GM18868 (cell line): ENCODE measurements at regions not wholly inside any gene's neighbourhood (a gene's known extent, or its start where the extent isn't known, plus 50 kb on each side); places are given as distances from the start of the nearest gene placed in this dataset.

ENCODE experiments used
- ATAC-seq: cut with Tn5 transposase; IDR thresholded peaks from one replicate; pipeline ENCODE4 v1.9.1; 2021; ENCODE audit warnings: mild to moderate bottlenecking, moderate library complexity; ENCODE audit not compliant: unreplicated experiment

GRCh38 chr1:14470802-14471201, 127.7 kb upstream of the KAZN start:
- no peak for ATAC-seq

- ATAC-seq, result no peak
Measured at GRCh38 chr1:14474856-14475255, 123.6 kb upstream of the KAZN start.

- ATAC-seq, result no peak
Measured at GRCh38 chr1:14476170-14476955, 122.1 kb upstream of the KAZN start.

GRCh38 chr1:14478120-14478519, 120.4 kb upstream of the KAZN start:
- ATAC-seq, result no peak

GRCh38 chr1:14479865-14480264, 118.6 kb upstream of the KAZN start:
- no peak for ATAC-seq

GRCh38 chr1:14482784-14483450, 115.6 kb upstream of the KAZN start:
- ATAC-seq, result no peak

GRCh38 chr1:14485285-14485684, 113.2 kb upstream of the KAZN start:
- no peak for ATAC-seq

- no peak for ATAC-seq
Measured at GRCh38 chr1:14486401-14487201, 111.9 kb upstream of the KAZN start.

- no peak for ATAC-seq
Measured at GRCh38 chr1:14487671-14488070, 110.8 kb upstream of the KAZN start.

GRCh38 chr1:14494911-14495310, 103.6 kb upstream of the KAZN start:
- ATAC-seq, result no peak

GRCh38 chr1:14495381-14495780, 103.1 kb upstream of the KAZN start:
- ATAC-seq, result no peak

- ATAC-seq, result no peak
Measured at GRCh38 chr1:14495996-14496395, 102.5 kb upstream of the KAZN start.

- no peak for ATAC-seq
Measured at GRCh38 chr1:14498839-14499238, 99.6 kb upstream of the KAZN start.

GRCh38 chr1:14499312-14500040, 99.0 kb upstream of the KAZN start:
- ATAC-seq, result no peak

- ATAC-seq, result no peak
Measured at GRCh38 chr1:14500041-14500440, 98.4 kb upstream of the KAZN start.

GRCh38 chr1:14500912-14501311, 97.6 kb upstream of the KAZN start:
- no peak for ATAC-seq

- no peak for ATAC-seq
Measured at GRCh38 chr1:14504517-14504916, 94.0 kb upstream of the KAZN start.

GRCh38 chr1:14506471-14507255, 91.8 kb upstream of the KAZN start:
- no peak for ATAC-seq

- ATAC-seq, result no peak
Measured at GRCh38 chr1:14507262-14507661, 91.2 kb upstream of the KAZN start.

GRCh38 chr1:14508613-14509012, 89.9 kb upstream of the KAZN start:
- ATAC-seq, result no peak
